Upper lobe of left lung (tissue), 6 donors: ENCODE measurements at regions not wholly inside any gene's neighbourhood (a gene's known extent, or its start where the extent isn't known, plus 50 kb on each side); places are given as distances from the start of the nearest gene placed in this dataset.

ENCODE experiments used
- ATAC-seq, 2 donors: fragments of 200-7000 bp; cut with Tn5 transposase; one replicate each; pipeline ENCODE4 v1.9.1; 2022; ENCODE audit warnings: mild to moderate bottlenecking in 2 of 2, moderate library complexity in 2 of 2; ENCODE audit not compliant: low FRiP score in 2 of 2
- DNase-seq, 2 donors: peaks; one replicate each; pipeline ENCODE4 v3.0.0-alpha.2; 2019 to 2020
- H3K27ac ChIP-seq, 4 donors: fragments of 200-600 bp; sonication (generic); one replicate each; pipeline ENCODE4 v1.5.1; 2016 to 2019
- H3K27me3 ChIP-seq, 4 donors: fragments of 200-600 bp; sonication (generic); one replicate each; pipeline ENCODE4 v1.5.1; 2017 to 2019
- H3K36me3 ChIP-seq, 4 donors: fragments of 200-600 bp; sonication (generic); one replicate each; pipeline ENCODE4 v1.5.1; 2016 to 2019
- H3K4me1 ChIP-seq, 4 donors: fragments of 200-600 bp; sonication (generic); one replicate each; pipeline ENCODE4 v1.5.1; 2018 to 2019
- H3K4me3 ChIP-seq, 4 donors: fragments of 200-600 bp; sonication (generic); one replicate each; pipeline ENCODE4 v1.5.1; 2017 to 2019; ENCODE audit warnings: mild to moderate bottlenecking in 2 of 4, moderate library complexity in 1 of 4
- H3K9me3 ChIP-seq, 4 donors: fragments of 200-600 bp; sonication (generic); one replicate each; pipeline ENCODE4 v1.5.1; 2018 to 2019
- EP300 ChIP-seq, 4 donors: sonication (generic); formaldehyde crosslinking; IDR thresholded peaks; one replicate each; pipeline ENCODE4 v1.5.1; 2017; ENCODE audit warnings: antibody characterized with exemption in 4 of 4, control low read depth in 2 of 4
- POLR2A ChIP-seq, 4 donors: fragments of 450-650 bp; IDR thresholded peaks; one replicate each; pipeline ENCODE4 v1.5.1; 2016 to 2017; ENCODE audit warnings: antibody characterized with exemption in 4 of 4, mild to moderate bottlenecking in 2 of 4
- POLR2AphosphoS5 ChIP-seq, 2 donors: sonication (generic); formaldehyde crosslinking; IDR thresholded peaks; one replicate each; pipeline ENCODE4 v1.5.1; 2017; ENCODE audit warnings: antibody characterized with exemption in 2 of 2
- WGBS, 2 donors: methylation state at CpG; one replicate each; pipeline ENCODE4 v1.1.5; 2017 to 2018; 5-methylcytosine and 5-hydroxymethylcytosine counted together
- TF ChIP-seq, protein P1 (sequence below), 6 experiments: fragments of 450-650 bp in 4 of 6; fragments of 200-600 bp in 2 of 6; sonication (generic) in 2 of 6; IDR thresholded peaks; one replicate each; pipeline ENCODE4 v1.5.1; 2016 to 2019; ENCODE audit warnings: antibody characterized with exemption in 6 of 6
- donor health status: DM: no; HTN: no; CAD: no; lungs with moderate emphysema.
- donor health status: DM: no; HTN: yes; CAD: no; lungs with severe emphysema.

DNA sequence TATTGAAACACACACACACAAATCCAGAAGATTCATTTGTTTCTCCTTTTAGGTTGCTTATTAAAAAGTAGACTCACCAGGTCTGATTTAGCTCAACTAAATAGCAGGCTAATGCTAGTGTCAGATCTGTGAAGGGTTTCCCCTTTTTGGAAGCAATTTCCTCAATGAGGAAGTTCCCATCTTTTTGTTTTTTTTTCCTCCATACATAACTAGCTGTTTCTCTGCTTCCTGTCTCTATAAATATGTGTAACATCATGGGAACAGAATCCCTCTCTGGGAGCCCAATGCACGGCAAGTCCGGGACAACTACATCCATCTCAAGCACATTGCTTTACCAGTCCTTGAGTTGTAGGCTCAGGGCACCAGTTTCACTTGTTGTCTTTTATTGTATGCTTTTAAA, 1421.1 kb downstream of the PLA2G4A start:
- DNase-seq (no peak), ATAC-seq (peak in 1 of 2 donors; percentile 36)
- 30 to 35% methylated on average over 2 of the region's 2 CpGs for WGBS, 2 donors
- no peaks in the 10 kb centered on the region for H3K27me3 ChIP-seq
- TF ChIP-seq EP300 (IDR thresholded peaks at IDR 0.05) (no peak), POLR2AphosphoS5 (IDR thresholded peaks at IDR 0.05) (no peak), POLR2A (IDR thresholded peaks at IDR 0.05) (no peak)
- TF ChIP-seq, protein P1, sequence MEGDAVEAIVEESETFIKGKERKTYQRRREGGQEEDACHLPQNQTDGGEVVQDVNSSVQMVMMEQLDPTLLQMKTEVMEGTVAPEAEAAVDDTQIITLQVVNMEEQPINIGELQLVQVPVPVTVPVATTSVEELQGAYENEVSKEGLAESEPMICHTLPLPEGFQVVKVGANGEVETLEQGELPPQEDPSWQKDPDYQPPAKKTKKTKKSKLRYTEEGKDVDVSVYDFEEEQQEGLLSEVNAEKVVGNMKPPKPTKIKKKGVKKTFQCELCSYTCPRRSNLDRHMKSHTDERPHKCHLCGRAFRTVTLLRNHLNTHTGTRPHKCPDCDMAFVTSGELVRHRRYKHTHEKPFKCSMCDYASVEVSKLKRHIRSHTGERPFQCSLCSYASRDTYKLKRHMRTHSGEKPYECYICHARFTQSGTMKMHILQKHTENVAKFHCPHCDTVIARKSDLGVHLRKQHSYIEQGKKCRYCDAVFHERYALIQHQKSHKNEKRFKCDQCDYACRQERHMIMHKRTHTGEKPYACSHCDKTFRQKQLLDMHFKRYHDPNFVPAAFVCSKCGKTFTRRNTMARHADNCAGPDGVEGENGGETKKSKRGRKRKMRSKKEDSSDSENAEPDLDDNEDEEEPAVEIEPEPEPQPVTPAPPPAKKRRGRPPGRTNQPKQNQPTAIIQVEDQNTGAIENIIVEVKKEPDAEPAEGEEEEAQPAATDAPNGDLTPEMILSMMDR (IDR thresholded peaks at IDR 0.05): no peak
- H3K9me3 ChIP-seq: no peaks in the 10 kb centered on the region
- H3K4me3 ChIP-seq: no peak overlapping the region
- H3K36me3 ChIP-seq: no peaks in the 10 kb centered on the region
- H3K27ac ChIP-seq: no peak overlapping the region
- H3K4me1 ChIP-seq: no peaks in the 10 kb centered on the region

DNA sequence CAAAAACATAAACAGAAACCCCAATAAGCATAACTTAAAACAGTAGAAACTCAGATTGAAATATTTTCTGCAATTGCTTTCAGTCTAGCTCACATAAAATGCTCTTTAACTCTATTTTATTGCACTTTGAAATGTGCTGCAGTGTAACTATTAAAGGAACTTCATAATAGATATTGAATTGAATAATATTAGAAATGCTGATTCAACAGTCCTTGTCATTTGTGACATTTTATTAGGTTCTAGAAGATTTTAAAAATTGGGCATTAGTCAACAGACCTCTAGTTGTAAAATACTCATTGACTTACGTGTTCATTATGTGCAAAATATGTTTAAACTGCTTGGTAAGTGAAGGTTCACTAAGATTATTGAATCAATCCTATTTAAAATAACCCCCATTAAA, 1422.3 kb downstream of the PLA2G4A start:
- no peak overlapping the region for H3K27ac ChIP-seq
- H3K36me3 ChIP-seq: no peaks in the 10 kb centered on the region
- H3K9me3 ChIP-seq: no peaks in the 10 kb centered on the region
- DNase-seq: no peak
- WGBS, 2 donors: 82 to 89% methylated on average over 1 of the region's 1 CpG
- ATAC-seq: no peak
- H3K27me3 ChIP-seq: no peaks in the 10 kb centered on the region
- no peaks in the 10 kb centered on the region for H3K4me1 ChIP-seq
- no peak for TF ChIP-seq POLR2AphosphoS5 (IDR thresholded peaks at IDR 0.05)
- TF ChIP-seq POLR2A (IDR thresholded peaks at IDR 0.05): no peak
- TF ChIP-seq, protein P1 (IDR thresholded peaks at IDR 0.05): no peak
- TF ChIP-seq EP300 (IDR thresholded peaks at IDR 0.05): no peak
- no peak overlapping the region for H3K4me3 ChIP-seq

DNA sequence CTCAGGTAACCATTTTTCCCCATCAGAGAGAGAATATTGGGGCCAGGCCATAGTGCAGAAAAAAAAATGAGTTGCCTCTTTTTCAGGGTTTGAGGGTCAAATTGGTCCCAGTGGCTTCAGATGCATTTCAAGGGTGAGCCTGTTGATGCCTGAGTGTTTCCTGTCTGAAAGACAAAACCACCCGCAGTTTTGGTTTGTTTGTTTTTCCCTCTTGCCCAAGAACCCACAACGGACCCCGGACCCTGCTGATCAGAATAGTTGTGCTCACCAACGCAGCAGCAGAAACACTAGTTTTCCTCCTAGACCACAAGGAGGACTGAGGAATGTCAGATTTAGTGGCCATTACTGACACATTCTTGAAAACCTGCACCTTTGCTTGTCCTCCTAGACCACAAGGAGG, 1433.1 kb downstream of the PLA2G4A start:
- H3K36me3 ChIP-seq: no peaks in the 10 kb centered on the region
- H3K9me3 ChIP-seq: peaks cover 0 to 19% (median 4%) of the 10 kb centered on the region in 4 donors
- no peak for ATAC-seq
- H3K27ac ChIP-seq: no peak overlapping the region
- H3K4me1 ChIP-seq: no peaks in the 10 kb centered on the region
- WGBS, 2 donors: 72 to 96% methylated on average over 4 of the region's 4 CpGs
- TF ChIP-seq POLR2AphosphoS5 (IDR thresholded peaks at IDR 0.05) (no peak), EP300 (IDR thresholded peaks at IDR 0.05) (no peak), POLR2A (IDR thresholded peaks at IDR 0.05) (no peak)
- TF ChIP-seq, protein P1 (IDR thresholded peaks at IDR 0.05): no peak
- H3K4me3 ChIP-seq: no peak overlapping the region
- H3K27me3 ChIP-seq: no peaks in the 10 kb centered on the region
- DNase-seq: no peak

DNA sequence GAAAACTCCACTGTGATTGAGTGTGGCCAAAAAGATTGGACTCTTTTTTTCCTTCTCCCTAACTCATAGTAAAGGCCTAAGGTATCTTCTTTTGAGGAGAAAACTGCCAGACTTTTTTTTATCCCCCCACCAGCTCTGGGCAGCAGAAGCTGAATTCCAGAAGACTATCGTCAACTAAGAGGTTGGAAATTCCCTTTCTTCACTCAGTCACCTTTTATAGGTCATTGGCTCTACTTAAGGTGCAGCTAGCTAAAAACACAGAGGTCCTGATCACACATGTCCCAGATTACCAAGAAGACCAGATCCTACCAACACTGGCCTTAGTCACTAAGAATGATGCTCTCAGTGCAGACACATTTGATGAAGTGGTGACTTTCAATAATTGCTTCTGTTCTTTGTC, 1441.2 kb downstream of the PLA2G4A start:
- TF ChIP-seq POLR2AphosphoS5 (IDR thresholded peaks at IDR 0.05): no peak
- no peak for TF ChIP-seq POLR2A (IDR thresholded peaks at IDR 0.05)
- TF ChIP-seq, protein P1 (IDR thresholded peaks at IDR 0.05): no peak
- no peak for TF ChIP-seq EP300 (IDR thresholded peaks at IDR 0.05)
- DNase-seq: no peak
- Histone ChIP-seq H3K9me3 (peaks cover 0 to 6% (median 0%) of the 10 kb centered on the region in 4 donors), H3K4me3 (no peak overlapping the region), H3K27me3 (no peaks in the 10 kb centered on the region), H3K27ac (no peak overlapping the region), H3K4me1 (no peaks in the 10 kb centered on the region), H3K36me3 (no peaks in the 10 kb centered on the region)
- no peak for ATAC-seq
- 78 to 85% methylated on average over 1 of the region's 1 CpG for whole genome bisulfite sequencing, 2 donors

DNA sequence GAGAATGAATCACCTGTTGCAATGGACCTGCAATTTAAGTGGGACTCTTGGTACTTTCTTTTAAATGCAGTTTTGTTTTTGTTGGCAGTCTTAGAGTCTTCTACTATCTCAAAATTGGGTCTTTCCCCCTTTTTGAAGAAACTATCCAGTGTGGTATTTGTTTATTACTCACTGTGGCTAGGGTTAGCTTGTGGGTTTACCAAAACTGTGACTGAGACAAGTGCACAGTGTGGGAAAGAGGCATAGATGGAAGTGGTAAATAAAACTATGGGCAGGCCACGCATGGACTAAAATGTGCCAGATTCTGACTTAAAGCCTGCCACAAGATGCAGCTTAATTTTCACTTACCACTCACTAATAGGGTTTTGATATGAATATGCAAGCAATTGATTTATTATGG, 1441.7 kb downstream of the PLA2G4A start:
- Histone ChIP-seq H3K4me1 (no peaks in the 10 kb centered on the region), H3K27ac (no peak overlapping the region), H3K9me3 (peaks cover 0 to 6% (median 0%) of the 10 kb centered on the region in 4 donors), H3K4me3 (no peak overlapping the region), H3K27me3 (no peaks in the 10 kb centered on the region), H3K36me3 (no peaks in the 10 kb centered on the region)
- 89 to 95% methylated on average over 1 of the region's 1 CpG for WGBS, 2 donors
- ATAC-seq (no peak), DNase-seq (no peak)
- TF ChIP-seq, protein P1 (IDR thresholded peaks at IDR 0.05): no peak
- TF ChIP-seq POLR2A (IDR thresholded peaks at IDR 0.05): no peak
- no peak for TF ChIP-seq EP300 (IDR thresholded peaks at IDR 0.05)
- no peak for TF ChIP-seq POLR2AphosphoS5 (IDR thresholded peaks at IDR 0.05)
